ENCODE measurements at regions not wholly inside any gene's neighbourhood (a gene's known extent, or its start where the extent isn't known, plus 50 kb on each side); places are given as distances from the start of the nearest gene placed in this dataset.

DNA sequence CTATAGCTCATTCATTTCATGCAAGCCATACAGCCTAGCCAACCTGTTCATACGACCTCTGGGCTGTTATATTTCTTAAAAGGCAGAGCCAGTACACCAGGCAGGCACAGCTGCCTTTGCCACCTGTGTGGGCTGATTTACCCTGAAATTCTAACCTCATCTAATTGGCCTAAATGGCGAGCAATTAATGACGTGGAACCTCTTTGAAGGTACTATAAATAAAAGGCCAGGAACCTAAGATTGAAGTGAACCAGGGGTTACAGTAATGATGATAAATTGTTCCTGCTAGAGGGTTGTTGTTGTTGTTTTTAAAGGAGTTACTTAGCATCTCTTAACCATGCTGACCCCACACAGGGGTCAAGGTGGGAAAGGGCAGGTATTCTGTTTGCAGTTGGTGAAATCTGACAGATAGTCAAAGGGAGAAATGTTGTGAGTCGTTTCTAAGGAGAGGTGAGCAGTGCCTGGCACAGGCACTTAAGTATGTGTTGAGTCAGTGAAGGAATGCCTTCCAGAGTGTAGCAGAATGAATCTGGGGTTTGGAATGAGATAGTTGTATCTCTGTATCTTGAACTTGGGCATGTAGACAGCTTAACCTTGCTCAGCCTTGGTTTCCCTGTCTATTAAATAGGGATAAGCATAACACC is 213.5 kb upstream of the NAV2 start:
- H3K27ac ChIP-seq, result no peak overlapping the region

DNA sequence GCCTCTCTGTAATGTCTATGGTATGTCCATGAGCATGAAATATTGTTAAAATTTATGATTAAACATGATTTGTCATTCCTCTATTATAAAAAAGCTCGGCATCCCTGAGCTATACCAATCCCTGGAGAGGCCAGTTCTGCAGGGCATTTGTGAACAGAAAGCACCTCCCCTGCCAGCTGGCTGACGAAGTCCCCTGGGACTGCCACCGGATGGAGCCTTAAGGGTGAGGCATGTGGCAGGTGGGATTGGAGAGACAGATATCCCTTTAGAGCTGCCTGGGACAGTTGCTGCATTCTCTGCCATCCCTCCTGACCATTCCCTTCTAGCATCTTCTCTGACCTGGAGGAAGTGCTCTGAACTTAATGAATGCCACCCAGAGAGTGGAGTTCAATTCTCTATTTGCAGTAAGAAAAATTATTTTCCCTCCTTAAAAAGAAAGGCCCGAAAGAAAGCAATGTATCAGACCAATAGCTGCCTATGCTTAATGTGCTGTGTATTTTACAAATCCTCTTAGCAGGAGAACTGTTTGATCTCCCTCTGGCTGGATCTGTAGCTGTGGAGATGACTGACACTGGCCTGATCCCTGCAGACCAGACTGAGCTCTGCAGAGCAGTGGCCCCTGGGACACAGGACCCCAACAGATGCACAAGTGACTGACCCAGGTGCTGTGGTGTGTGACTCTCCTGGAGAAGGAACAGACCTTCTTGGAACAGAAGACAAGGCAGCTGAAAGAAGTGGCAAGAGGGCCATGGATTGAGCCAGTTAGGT is 219.0 kb upstream of the NAV2 start:
- peaks cover 8% of the 10 kb centered on the region for H3K9me3 ChIP-seq
- no peak overlapping the region for H3K9ac ChIP-seq
- no peak for TF ChIP-seq Cebpa-rat (IDR thresholded peaks at IDR 0.05)
- no peaks in the 10 kb centered on the region for H3K36me3 ChIP-seq
- no peaks in the 10 kb centered on the region for H4K20me1 ChIP-seq
- peaks cover 40% of the 10 kb centered on the region for H3K4me1 ChIP-seq
- H3K4me3 ChIP-seq, result no peak overlapping the region
- peak overlapping the region; percentile 71 for H3K4me2 ChIP-seq
- H3K27ac ChIP-seq, result peak overlapping the region; percentile 41; the same call in 1 of the 2 replicates
- no peaks in the 10 kb centered on the region for H3K27me3 ChIP-seq

More for the DNA sequence above, 213.5 kb upstream of the NAV2 start:
- no peak for TF ChIP-seq Cebpa-rat (IDR thresholded peaks at IDR 0.05)
- Histone ChIP-seq H3K9ac (no peak overlapping the region), H3K9me3 (no peaks in the 10 kb centered on the region), H4K20me1 (no peaks in the 10 kb centered on the region), H3K4me2 (no peak overlapping the region), H3K36me3 (no peaks in the 10 kb centered on the region), H3K4me3 (no peak overlapping the region), H3K27me3 (no peaks in the 10 kb centered on the region), H3K4me1 (peaks cover 24% of the 10 kb centered on the region)

DNA sequence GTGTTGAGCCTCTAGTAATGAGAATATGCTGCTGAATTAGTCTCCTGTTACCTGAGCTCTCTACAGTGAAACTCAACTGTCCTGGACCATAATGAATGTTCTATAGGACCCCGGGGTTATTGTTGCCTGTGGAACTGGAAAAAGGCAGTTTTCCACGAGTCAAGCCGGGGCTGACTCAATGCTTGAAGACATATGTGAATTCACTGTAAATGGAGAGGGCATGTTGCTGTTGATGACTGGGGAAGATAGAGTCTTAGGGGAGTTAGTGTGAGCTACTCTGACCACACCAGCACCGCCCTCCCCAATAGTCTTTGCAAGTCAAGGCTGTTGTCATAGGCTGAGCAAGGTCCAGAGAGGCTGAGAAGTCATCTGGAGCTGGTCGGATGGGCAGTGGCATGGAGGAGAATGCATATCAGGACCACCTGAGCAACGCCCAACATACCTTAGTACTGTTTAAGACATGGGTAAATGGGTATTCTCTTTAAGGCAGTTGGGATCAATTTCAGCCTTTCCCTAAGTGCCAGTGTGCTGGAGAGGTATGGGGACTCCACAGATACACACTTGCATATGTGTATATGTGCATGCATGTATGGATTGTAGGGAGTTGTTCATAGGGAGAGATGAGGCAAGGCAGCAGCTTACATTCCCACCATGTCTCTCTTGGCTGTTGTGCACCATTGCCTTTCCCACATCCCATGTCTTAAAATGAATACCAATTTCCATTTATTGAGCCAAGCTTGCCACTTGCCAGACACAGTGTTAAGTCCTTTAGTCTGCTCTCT is 230.1 kb upstream of the NAV2 start:
- TF ChIP-seq Cebpa-rat (IDR thresholded peaks at IDR 0.05), result no peak

DNA sequence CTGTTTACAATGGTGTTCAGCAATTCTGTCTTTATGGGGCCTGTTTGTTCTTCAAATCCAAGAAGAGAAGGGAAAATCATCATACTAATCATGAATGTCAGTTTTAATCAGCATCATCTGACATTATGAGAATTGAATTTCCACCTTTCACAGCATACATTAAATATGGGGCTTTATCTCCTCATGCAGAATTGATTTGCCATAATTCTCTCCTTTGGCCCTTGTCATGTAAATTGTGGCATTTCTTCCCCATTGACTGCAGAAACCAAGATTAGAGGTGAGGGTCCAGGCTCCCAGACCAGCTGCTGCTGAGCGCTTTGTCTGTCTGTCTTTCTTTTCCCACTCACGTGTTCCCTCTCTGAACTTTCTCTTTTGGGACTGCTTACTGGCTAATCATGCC is 232.1 kb upstream of the NAV2 start:
- H4K20me1 ChIP-seq, result no peaks in the 10 kb centered on the region
- no peaks in the 10 kb centered on the region for H3K36me3 ChIP-seq
- TF ChIP-seq Cebpa-rat (IDR thresholded peaks at IDR 0.05), result no peak
- H3K9ac ChIP-seq, result no peak overlapping the region
- H3K4me2 ChIP-seq, result no peak overlapping the region
- H3K9me3 ChIP-seq, result no peaks in the 10 kb centered on the region
- H3K27ac ChIP-seq, result no peak overlapping the region
- no peak overlapping the region for H3K4me3 ChIP-seq
- peaks cover 5% of the 10 kb centered on the region for H3K4me1 ChIP-seq
- H3K27me3 ChIP-seq, result no peaks in the 10 kb centered on the region

More for the DNA sequence above, 230.1 kb upstream of the NAV2 start:
- no peaks in the 10 kb centered on the region for H4K20me1 ChIP-seq
- H3K4me3 ChIP-seq, result no peak overlapping the region
- H3K4me1 ChIP-seq, result no peaks in the 10 kb centered on the region
- H3K9me3 ChIP-seq, result no peaks in the 10 kb centered on the region
- no peak overlapping the region for H3K9ac ChIP-seq
- no peak overlapping the region for H3K27ac ChIP-seq
- H3K36me3 ChIP-seq, result no peaks in the 10 kb centered on the region
- H3K4me2 ChIP-seq, result no peak overlapping the region
- no peaks in the 10 kb centered on the region for H3K27me3 ChIP-seq

DNA sequence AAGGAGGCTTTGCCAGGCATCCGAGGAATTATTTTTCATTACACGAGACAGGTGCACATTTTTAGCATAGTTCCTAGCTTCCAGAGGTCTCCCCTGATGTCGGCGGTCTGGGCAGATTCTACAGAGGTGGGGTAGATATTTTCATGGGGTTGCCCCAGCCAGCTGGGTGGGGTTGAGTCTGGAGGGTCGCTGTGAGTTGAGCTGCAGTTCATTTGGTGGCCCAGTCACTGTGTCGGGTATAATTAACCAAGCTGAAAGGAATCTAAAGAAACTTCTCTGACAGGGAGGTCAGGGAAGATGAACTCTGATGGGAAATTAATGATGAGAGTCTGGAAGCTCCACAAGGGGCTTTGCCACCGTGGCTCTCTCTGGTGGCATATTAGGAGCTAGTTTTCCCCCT is 233.7 kb upstream of the NAV2 start:
- Histone ChIP-seq H3K4me1 (peaks cover 21% of the 10 kb centered on the region), H3K9me3 (no peaks in the 10 kb centered on the region), H3K36me3 (no peaks in the 10 kb centered on the region), H3K27me3 (no peaks in the 10 kb centered on the region), H3K4me2 (no peak overlapping the region), H4K20me1 (no peaks in the 10 kb centered on the region), H3K9ac (no peak overlapping the region), H3K4me3 (no peak overlapping the region), H3K27ac (no peak overlapping the region)
- no peak for TF ChIP-seq Cebpa-rat (IDR thresholded peaks at IDR 0.05)

DNA sequence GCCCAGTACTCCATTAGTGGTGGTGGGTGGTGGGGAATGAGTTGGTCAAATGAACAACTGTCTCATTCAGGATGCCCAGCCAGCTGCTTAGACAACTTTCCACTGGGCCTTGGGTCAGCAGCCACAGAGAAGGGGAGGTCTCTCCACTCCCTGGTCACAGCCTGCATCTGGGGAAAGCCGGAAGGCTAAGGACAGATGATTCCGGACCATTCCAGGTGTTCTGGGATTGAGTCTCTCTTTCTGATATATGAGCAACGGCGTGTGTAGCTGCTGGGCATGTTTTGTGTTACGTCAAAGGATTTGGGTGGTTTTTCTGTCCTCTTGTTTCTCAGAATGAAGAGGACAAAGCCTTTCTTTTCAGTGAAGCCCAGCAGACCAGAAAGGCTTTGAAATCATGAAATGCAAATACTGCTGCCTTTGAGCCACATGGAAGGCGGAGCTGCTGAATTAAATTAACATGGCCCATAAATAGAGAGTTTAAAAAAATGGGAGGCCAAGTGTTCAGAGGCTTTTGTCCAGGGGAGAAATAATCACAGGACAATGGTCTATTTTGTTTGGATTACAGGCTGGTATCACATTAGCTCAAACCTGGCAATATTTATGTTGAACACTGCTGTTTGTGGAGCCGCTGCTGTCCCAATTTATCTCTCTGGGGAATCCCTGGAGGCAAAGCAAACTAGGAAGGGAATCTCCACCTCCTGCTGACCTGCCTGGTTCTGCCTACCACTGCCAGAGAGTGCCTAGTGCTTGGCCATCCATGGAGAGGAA is 234.4 kb upstream of the E2F8 start:
- Histone ChIP-seq H4K20me1 (no peaks in the 10 kb centered on the region), H3K27ac (no peak overlapping the region), H3K4me3 (no peak overlapping the region), H3K27me3 (no peaks in the 10 kb centered on the region), H3K9ac (no peak overlapping the region), H3K9me3 (no peaks in the 10 kb centered on the region), H3K36me3 (no peaks in the 10 kb centered on the region), H3K4me1 (peaks cover 21% of the 10 kb centered on the region), H3K4me2 (peak overlapping the region; percentile 44)
- no peak for TF ChIP-seq Cebpa-rat (IDR thresholded peaks at IDR 0.05)

DNA sequence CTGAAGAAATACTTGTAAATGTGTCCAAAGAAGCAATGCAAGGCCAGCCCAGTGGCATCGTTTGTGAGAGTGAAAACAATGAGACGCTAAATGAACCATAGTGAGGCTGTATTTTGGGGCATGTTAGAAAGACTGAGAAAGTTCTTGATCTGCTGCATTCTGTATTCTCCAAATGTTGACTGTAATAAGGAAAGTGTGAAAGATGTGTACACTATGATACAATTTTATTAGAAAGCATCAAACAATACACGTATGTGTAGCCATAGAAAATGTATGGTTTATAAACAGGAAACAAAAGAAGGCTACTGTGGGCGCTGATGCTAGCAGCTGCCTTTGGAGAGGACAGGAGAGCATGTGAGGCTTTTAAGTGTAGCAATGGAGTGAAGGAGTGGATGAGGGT is 233.5 kb upstream of the E2F8 start:
- Histone ChIP-seq H3K4me3 (no peak overlapping the region), H3K9me3 (no peaks in the 10 kb centered on the region), H3K4me2 (no peak overlapping the region), H3K4me1 (peaks cover 21% of the 10 kb centered on the region), H3K36me3 (no peaks in the 10 kb centered on the region), H3K27me3 (no peaks in the 10 kb centered on the region), H4K20me1 (no peaks in the 10 kb centered on the region), H3K27ac (no peak overlapping the region), H3K9ac (no peak overlapping the region)
- no peak for TF ChIP-seq Cebpa-rat (IDR thresholded peaks at IDR 0.05)

DNA sequence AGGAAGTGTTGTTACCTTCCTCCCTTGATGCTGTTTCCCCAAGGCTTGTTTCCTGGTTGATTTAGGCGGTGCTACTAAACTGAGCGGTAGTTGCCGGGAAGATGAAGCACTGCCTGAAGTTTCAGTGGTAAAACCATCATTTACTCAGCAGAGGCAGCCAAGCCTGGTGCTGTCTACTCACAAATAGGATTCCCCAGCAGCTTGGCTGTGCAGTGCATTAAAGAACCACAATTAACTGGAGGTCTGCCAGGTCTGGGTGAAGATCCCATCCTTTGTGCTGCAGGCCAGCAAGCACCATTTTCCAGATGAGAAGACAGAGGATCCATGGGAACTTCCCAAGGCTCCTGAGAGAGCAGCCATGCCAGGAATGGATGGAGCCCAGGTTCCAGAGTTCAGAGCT is 231.9 kb upstream of the E2F8 start:
- no peak for TF ChIP-seq Cebpa-rat (IDR thresholded peaks at IDR 0.05)
- H3K27ac ChIP-seq, result no peak overlapping the region
- no peaks in the 10 kb centered on the region for H3K27me3 ChIP-seq
- H3K4me1 ChIP-seq, result peaks cover 21% of the 10 kb centered on the region
- H3K36me3 ChIP-seq, result no peaks in the 10 kb centered on the region
- H3K9me3 ChIP-seq, result no peaks in the 10 kb centered on the region
- no peak overlapping the region for H3K9ac ChIP-seq
- H3K4me2 ChIP-seq, result no peak overlapping the region
- H3K4me3 ChIP-seq, result no peak overlapping the region
- H4K20me1 ChIP-seq, result no peaks in the 10 kb centered on the region

DNA sequence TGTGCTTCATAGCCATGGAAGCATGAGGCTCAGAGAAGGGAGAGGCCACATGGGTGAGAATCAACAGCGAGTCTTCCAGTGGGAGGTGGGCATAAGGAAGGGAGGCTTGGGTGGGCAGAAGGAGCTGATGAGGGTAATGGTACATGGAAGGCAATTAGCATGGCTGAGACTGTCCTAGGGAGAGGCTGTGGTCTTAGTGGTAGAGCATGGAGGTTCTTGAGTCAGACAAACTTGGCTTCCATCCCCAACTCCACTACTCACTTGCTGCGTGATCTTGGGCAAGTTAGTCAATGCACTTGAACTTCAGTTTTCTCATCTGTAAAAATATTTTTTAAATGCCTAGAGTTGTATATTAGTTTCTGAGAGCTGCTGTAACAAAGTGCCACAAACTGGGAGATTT is 227.2 kb upstream of the E2F8 start:
- Histone ChIP-seq H4K20me1 (no peaks in the 10 kb centered on the region), H3K27ac (no peak overlapping the region), H3K4me2 (no peak overlapping the region), H3K36me3 (no peaks in the 10 kb centered on the region), H3K9ac (no peak overlapping the region), H3K9me3 (no peaks in the 10 kb centered on the region), H3K27me3 (no peaks in the 10 kb centered on the region), H3K4me1 (no peaks in the 10 kb centered on the region), H3K4me3 (no peak overlapping the region)
- TF ChIP-seq Cebpa-rat (IDR thresholded peaks at IDR 0.05), result no peak

Data from BLaER1 (cell line).